Esophagus squamous epithelium (tissue), 4 donors: ENCODE measurements at regions not wholly inside any gene's neighbourhood (a gene's known extent, or its start where the extent isn't known, plus 50 kb on each side); places are given as distances from the start of the nearest gene placed in this dataset.

Experiments used
- POLR2A ChIP-seq, 4 donors: fragments of 450-650 bp; IDR thresholded peaks; one replicate each; pipeline ENCODE4 v1.6.1; 2017; ENCODE audit warnings: antibody characterized with exemption in 4 of 4, mild to moderate bottlenecking in 4 of 4, moderate library complexity in 3 of 4
- TF ChIP-seq, protein P1 (sequence below), 6 experiments: fragments of 450-650 bp in 4 of 6; fragments of 200-600 bp in 2 of 6; sonication (generic) in 2 of 6; IDR thresholded peaks; one replicate each; pipeline ENCODE4 v1.5.1; 2016 to 2019; ENCODE audit warnings: antibody characterized with exemption in 6 of 6, mild to moderate bottlenecking in 4 of 6, moderate library complexity in 4 of 6

DNA sequence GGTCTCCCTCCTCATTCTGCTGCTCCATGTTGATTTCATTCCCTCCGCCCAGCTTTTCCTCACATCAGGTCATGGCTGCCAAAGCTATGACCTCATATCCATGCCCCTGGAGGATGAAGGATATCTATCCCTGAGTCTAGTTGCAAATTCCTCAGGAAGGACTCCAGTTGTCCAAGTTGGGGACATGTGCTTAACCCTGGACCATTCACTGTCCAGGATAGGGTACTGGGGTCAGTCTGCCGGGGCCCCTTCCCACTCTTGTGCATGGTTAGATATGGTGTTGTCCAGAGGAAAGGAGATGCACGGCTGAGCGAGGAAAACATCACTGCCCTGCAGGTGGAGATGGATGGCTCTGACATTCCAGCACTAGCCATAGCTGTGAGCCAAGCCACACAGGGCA is 51.9 kb upstream of the COMTD1 start:
- TF ChIP-seq, protein P1, sequence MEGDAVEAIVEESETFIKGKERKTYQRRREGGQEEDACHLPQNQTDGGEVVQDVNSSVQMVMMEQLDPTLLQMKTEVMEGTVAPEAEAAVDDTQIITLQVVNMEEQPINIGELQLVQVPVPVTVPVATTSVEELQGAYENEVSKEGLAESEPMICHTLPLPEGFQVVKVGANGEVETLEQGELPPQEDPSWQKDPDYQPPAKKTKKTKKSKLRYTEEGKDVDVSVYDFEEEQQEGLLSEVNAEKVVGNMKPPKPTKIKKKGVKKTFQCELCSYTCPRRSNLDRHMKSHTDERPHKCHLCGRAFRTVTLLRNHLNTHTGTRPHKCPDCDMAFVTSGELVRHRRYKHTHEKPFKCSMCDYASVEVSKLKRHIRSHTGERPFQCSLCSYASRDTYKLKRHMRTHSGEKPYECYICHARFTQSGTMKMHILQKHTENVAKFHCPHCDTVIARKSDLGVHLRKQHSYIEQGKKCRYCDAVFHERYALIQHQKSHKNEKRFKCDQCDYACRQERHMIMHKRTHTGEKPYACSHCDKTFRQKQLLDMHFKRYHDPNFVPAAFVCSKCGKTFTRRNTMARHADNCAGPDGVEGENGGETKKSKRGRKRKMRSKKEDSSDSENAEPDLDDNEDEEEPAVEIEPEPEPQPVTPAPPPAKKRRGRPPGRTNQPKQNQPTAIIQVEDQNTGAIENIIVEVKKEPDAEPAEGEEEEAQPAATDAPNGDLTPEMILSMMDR (IDR thresholded peaks at IDR 0.05): no peak
- TF ChIP-seq POLR2A (IDR thresholded peaks at IDR 0.05): no peak
